ENCODE measurements at regions not wholly inside any gene's neighbourhood (a gene's known extent, or its start where the extent isn't known, plus 50 kb on each side); places are given as distances from the start of the nearest gene placed in this dataset.

- H3K4me3 ChIP-seq = no peak overlapping the region
- no peaks in the 10 kb centered on the region for H3K4me1 ChIP-seq
- intact Hi-C loops (cut with DNase I; ENCODE audit: low total_unique reads) = no loop called here
- H3K27ac ChIP-seq = no peak overlapping the region
- no peak for DNase-seq
- no peaks in the 10 kb centered on the region for H3K9me3 ChIP-seq
- H3K27me3 ChIP-seq = no peaks in the 10 kb centered on the region
- TF ChIP-seq CTCF (IDR thresholded peaks at IDR 0.05) (no peak), POLR2A (IDR thresholded peaks at IDR 0.05) (no peak)
- no peaks in the 10 kb centered on the region for H3K36me3 ChIP-seq
Observed at GRCh38 chr22:19656541-19657251, 57.6 kb upstream of the SEPTIN5 start.

- TF ChIP-seq POLR2A (IDR thresholded peaks at IDR 0.05) (no peak), CTCF (IDR thresholded peaks at IDR 0.05) (no peak)
- DNase-seq = no peak
- Histone ChIP-seq H3K4me1 (no peaks in the 10 kb centered on the region), H3K27ac (no peak overlapping the region), H3K9me3 (no peaks in the 10 kb centered on the region), H3K4me3 (no peak overlapping the region), H3K36me3 (no peaks in the 10 kb centered on the region), H3K27me3 (no peaks in the 10 kb centered on the region)
- intact Hi-C loops (cut with DNase I; ENCODE audit: low total_unique reads) = no loop called here
Observed at GRCh38 chr22:19657252-19658056, 56.8 kb upstream of the SEPTIN5 start.

- intact Hi-C loops (cut with DNase I; ENCODE audit: low total_unique reads) = no loop called here
- Histone ChIP-seq H3K4me1 (no peaks in the 10 kb centered on the region), H3K36me3 (no peaks in the 10 kb centered on the region), H3K9me3 (no peaks in the 10 kb centered on the region), H3K4me3 (no peak overlapping the region), H3K27me3 (no peaks in the 10 kb centered on the region), H3K27ac (no peak overlapping the region)
- DNase-seq = no peak
- no peak for TF ChIP-seq POLR2A (IDR thresholded peaks at IDR 0.05)
- no peak for TF ChIP-seq CTCF (IDR thresholded peaks at IDR 0.05)
Observed at GRCh38 chr22:19658057-19658966, 56.0 kb upstream of the SEPTIN5 start.

- H3K27ac ChIP-seq = no peak overlapping the region
- H3K9me3 ChIP-seq = no peaks in the 10 kb centered on the region
- no peak overlapping the region for H3K4me3 ChIP-seq
- no peaks in the 10 kb centered on the region for H3K27me3 ChIP-seq
- intact Hi-C loops (cut with DNase I; ENCODE audit: low total_unique reads) = no loop called here
- no peaks in the 10 kb centered on the region for H3K36me3 ChIP-seq
- no peak for DNase-seq
- no peak for TF ChIP-seq POLR2A (IDR thresholded peaks at IDR 0.05)
- no peak for TF ChIP-seq CTCF (IDR thresholded peaks at IDR 0.05)
- no peaks in the 10 kb centered on the region for H3K4me1 ChIP-seq
Observed at GRCh38 chr22:19658967-19659804, 55.1 kb upstream of the SEPTIN5 start.
